PC-3 (cell line): ENCODE measurements at regions not wholly inside any gene's neighbourhood (a gene's known extent, or its start where the extent isn't known, plus 50 kb on each side); places are given as distances from the start of the nearest gene placed in this dataset.
A peak's percentile ranks its signal among the peaks of the same experiment; 100 is the strongest.

Experiments
- ATAC-seq: fragments of 200-7000 bp; cut with Tn5 transposase; 2 replicates; pipeline ENCODE4 v1.9.1; 2020; ENCODE audit warnings: mild to moderate bottlenecking, moderate library complexity
- BruUV-seq: library from RNA; stranded (reverse); fragments of 400-500 nt; replicated peaks from 2 replicates; lab custom pipeline; 2021; lab: Mats Ljungman, UMichigan
- CTCF ChIA-PET: fragments of 300-600 bp; sonication (Branson Sonifier 250); formaldehyde crosslinking; loops from one replicate; lab custom pipeline; 2022; ENCODE audit warnings: antibody characterized with exemption; lab: Charles Lee
- POLR2A ChIA-PET: fragments of 300-600 bp; sonication (Branson Sonifier 250); formaldehyde crosslinking; loops from one replicate; lab custom pipeline; 2022; ENCODE audit warnings: antibody characterized with exemption; ENCODE audit not compliant: unreplicated experiment; lab: Charles Lee
- DNase-seq: peaks from one replicate; pipeline ENCODE4 v3.0.0-alpha.2; 2015
- H2AFZ ChIP-seq: fragments of 300-600 bp; sonication (generic); 2 replicates; pipeline ENCODE4 v1.6.0; 2016; ENCODE audit warnings: antibody characterized with exemption, low read length
- H3F3A ChIP-seq: fragments of 300-600 bp; sonication (generic); one replicate; pipeline ENCODE4 v1.6.0; 2017; ENCODE audit warnings: antibody characterized with exemption, low read length, control low read depth, mild to moderate bottlenecking; ENCODE audit not compliant: unreplicated experiment
- H3K27ac ChIP-seq: fragments of 300-600 bp; sonication (generic); 2 replicates; pipeline ENCODE4 v1.5.1; 2016; ENCODE audit warnings: mild to moderate bottlenecking, low read length
- H3K27me3 ChIP-seq: fragments of 300-600 bp; sonication (generic); 2 replicates; pipeline ENCODE4 v1.6.1; 2016; ENCODE audit warnings: low read length, mixed read lengths
- H3K36me3 ChIP-seq: fragments of 300-600 bp; sonication (generic); 2 replicates; pipeline ENCODE4 v1.6.1; 2016; ENCODE audit warnings: low read depth, mixed run types, low read length, mixed read lengths
- H3K4me1 ChIP-seq: fragments of 300-600 bp; sonication (generic); 2 replicates; pipeline ENCODE4 v1.5.1; 2016; ENCODE audit warnings: low read length; ENCODE audit not compliant: insufficient read depth
- H3K4me2 ChIP-seq: fragments of 300-600 bp; sonication (generic); 2 replicates; pipeline ENCODE4 v1.6.0; 2016; ENCODE audit warnings: low read length
- H3K4me3 ChIP-seq: fragments of 300-600 bp; sonication (generic); 2 replicates; pipeline ENCODE4 v1.5.1; 2016; ENCODE audit warnings: mild to moderate bottlenecking, low read length, mixed read lengths
- H3K79me2 ChIP-seq: fragments of 300-600 bp; sonication (generic); 2 replicates; pipeline ENCODE4 v1.6.1; 2017; ENCODE audit warnings: low read length, mixed read lengths
- H3K9ac ChIP-seq: fragments of 300-600 bp; sonication (generic); 2 replicates; pipeline ENCODE4 v1.6.0; 2016; ENCODE audit warnings: mild to moderate bottlenecking, low read length
- H3K9me2 ChIP-seq: fragments of 300-600 bp; sonication (generic); replicated peaks from 2 replicates; pipeline ENCODE4 v1.6.1; 2016; ENCODE audit warnings: mixed run types, low read length, mixed read lengths
- H3K9me3 ChIP-seq: fragments of 300-600 bp; sonication (generic); 2 replicates; pipeline ENCODE4 v1.6.1; 2016; ENCODE audit warnings: low read length, mixed read lengths
- H4K20me1 ChIP-seq: fragments of 300-600 bp; sonication (generic); 2 replicates; pipeline ENCODE4 v1.6.1; 2016; ENCODE audit warnings: low read length, mixed read lengths
- CTCF ChIP-seq: fragments of 300-600 bp; sonication (generic); conservative IDR thresholded peaks from 2 replicates; pipeline ENCODE4 v1.5.1; 2017; ENCODE audit warnings: antibody characterized with exemption, low read depth, mild to moderate bottlenecking, low read length
- EZH2 ChIP-seq: fragments of 300-600 bp; sonication (generic); IDR thresholded peaks from one replicate; pipeline ENCODE4 v1.6.1; 2017; ENCODE audit warnings: antibody characterized with exemption, mild to moderate bottlenecking, low read length; ENCODE audit not compliant: unreplicated experiment
- EZH2phosphoT487 ChIP-seq: fragments of 300-600 bp; sonication (generic); IDR thresholded peaks from 2 replicates; pipeline ENCODE4 v1.6.1; 2018; ENCODE audit warnings: mild to moderate bottlenecking, antibody characterized with exemption, low read length, borderline replicate concordance
- intact Hi-C: fragments of 100-400 bp; cut with micrococcal nuclease; formaldehyde crosslinking; loops from 2 replicates; pipeline ENCODE4 v1.9.0; 2023

GRCh38 chr6:119678961-119679360 is 329.4 kb upstream of the MAN1A1 start:
- ATAC-seq (no peak), DNase-seq (no peak)
- ChIA-PET POLR2A (no interaction called here), CTCF (no interaction called here)
- Histone ChIP-seq H3K9me3 (no peaks in the 10 kb centered on the region), H3K27ac (no peak overlapping the region), H3K36me3 (no peaks in the 10 kb centered on the region), H3F3A (no peaks in the 10 kb centered on the region), H3K79me2 (no peaks in the 10 kb centered on the region), H3K27me3 (no peaks in the 10 kb centered on the region), H4K20me1 (no peaks in the 10 kb centered on the region), H3K4me3 (no peak overlapping the region), H2AFZ (no peak overlapping the region), H3K9ac (no peak overlapping the region), H3K4me2 (no peak overlapping the region), H3K4me1 (peaks cover 13% of the 10 kb centered on the region; the same call in 1 of the 2 replicates), H3K9me2 (no peaks in the 10 kb centered on the region)
- BruUV-seq = no TSS peak
- TF ChIP-seq CTCF (no peak), EZH2 (no peak), EZH2phosphoT487 (no peak)
- intact Hi-C loops = no loop called here

GRCh38 chr6:119677384-119677783 is 327.8 kb upstream of the MAN1A1 start:
- POLR2A ChIA-PET = no interaction called here
- no peak overlapping the region for H3K4me2 ChIP-seq
- peaks cover 13% of the 10 kb centered on the region; the same call in 1 of the 2 replicates for H3K4me1 ChIP-seq
- H3F3A ChIP-seq = no peaks in the 10 kb centered on the region
- no peak for TF ChIP-seq CTCF
- TF ChIP-seq EZH2 = no peak
- no peak for TF ChIP-seq EZH2phosphoT487
- H3K36me3 ChIP-seq = no peaks in the 10 kb centered on the region
- no peaks in the 10 kb centered on the region for H3K27me3 ChIP-seq
- ATAC-seq = no peak
- no peak overlapping the region for H3K27ac ChIP-seq
- no peaks in the 10 kb centered on the region for H3K9me3 ChIP-seq
- no peak for DNase-seq
- peak overlapping the region; percentile 37 for H2AFZ ChIP-seq
- H3K4me3 ChIP-seq = no peak overlapping the region
- no peaks in the 10 kb centered on the region for H3K9me2 ChIP-seq
- BruUV-seq = no TSS peak
- H3K79me2 ChIP-seq = no peaks in the 10 kb centered on the region
- CTCF ChIA-PET = no interaction called here
- intact Hi-C loops = no loop called here
- no peak overlapping the region for H3K9ac ChIP-seq
- no peaks in the 10 kb centered on the region for H4K20me1 ChIP-seq

- Histone ChIP-seq H3K27ac (no peak overlapping the region), H3K4me1 (peaks cover 13% of the 10 kb centered on the region; the same call in 1 of the 2 replicates), H3K9me2 (no peaks in the 10 kb centered on the region), H3F3A (no peaks in the 10 kb centered on the region), H3K79me2 (no peaks in the 10 kb centered on the region), H3K27me3 (no peaks in the 10 kb centered on the region), H4K20me1 (no peaks in the 10 kb centered on the region), H3K4me2 (no peak overlapping the region), H3K36me3 (no peaks in the 10 kb centered on the region), H3K4me3 (no peak overlapping the region), H2AFZ (peak overlapping the region; percentile 37), H3K9ac (no peak overlapping the region), H3K9me3 (no peaks in the 10 kb centered on the region)
- DNase-seq = peak; percentile 33
- peak; percentile 43; the same call in 1 of the 2 replicates for ATAC-seq
- CTCF ChIA-PET = no interaction called here
- intact Hi-C loops = no loop called here
- POLR2A ChIA-PET = no interaction called here
- BruUV-seq = no TSS peak
- TF ChIP-seq EZH2phosphoT487 = no peak
- no peak for TF ChIP-seq EZH2
- TF ChIP-seq CTCF = no peak
Observed at GRCh38 chr6:119676961-119677360, 327.4 kb upstream of the MAN1A1 start.
